ENCODE measurements at regions not wholly inside any gene's neighbourhood (a gene's known extent, or its start where the extent isn't known, plus 50 kb on each side); places are given as distances from the start of the nearest gene placed in this dataset.

- ATAC-seq (ENCODE audit: low read depth) = no peak
- H3K4me1 Mint-ChIP-seq = no peaks in the 10 kb centered on the region
- H3K36me3 ChIP-seq (replicated peaks in 1 of 2; ENCODE audit: control extremely low read depth in 1 of 2, control insufficient read depth in 1 of 2, extremely low read depth in 1 of 2, insufficient read depth in 2 of 2, low read length in 1 of 2) = no peaks in the 10 kb centered on the region
- H3K27me3 ChIP-seq (replicated peaks in 1 of 4; ENCODE audit: control extremely low read depth in 1 of 4, control insufficient read depth in 3 of 4, insufficient read depth in 4 of 4, low read length in 3 of 4) = no peaks in the 10 kb centered on the region
- ChIA-PET CTCF (no interaction called here), POLR2A (no interaction called here)
- no peaks in the 10 kb centered on the region for H3K4me1 ChIP-seq (ENCODE audit: control insufficient read depth in 2 of 2, insufficient read depth in 2 of 2, low read length in 2 of 2)
- intact Hi-C loops (cut with micrococcal nuclease) = no loop called here
- no peak for DNase-seq
- H4K20me1 ChIP-seq (ENCODE audit: control insufficient read depth, insufficient read depth, low read length, poor library complexity, severe bottlenecking) = no peaks in the 10 kb centered on the region
- no peak overlapping the region for H3K4me2 ChIP-seq (replicated peaks; ENCODE audit: low read depth, low read length, poor library complexity, severe bottlenecking)
- TF ChIP-seq EZH2 (IDR thresholded peaks at IDR 0.05; ENCODE audit: borderline replicate concordance, insufficient read depth, low read depth, low read length, poor library complexity, severe bottlenecking) = no peak
- TF ChIP-seq CTCF (IDR thresholded peaks at IDR 0.05) = no peak
- no peak overlapping the region for H2AFZ ChIP-seq (ENCODE audit: insufficient read depth, low read depth, low read length, poor library complexity, severe bottlenecking)
- no peak overlapping the region for H3K27ac ChIP-seq (ENCODE audit: low read length in 2 of 2)
- no peaks in the 10 kb centered on the region for H3K27me3 Mint-ChIP-seq
- H3K4me3 ChIP-seq (ENCODE audit: control extremely low read depth in 1 of 5, extremely low read depth in 1 of 5, insufficient read depth in 1 of 5, low read depth in 2 of 5, low read length in 4 of 5) = no peak overlapping the region
- H3K27ac Mint-ChIP-seq = no peak overlapping the region
- no peak overlapping the region for H3K9ac ChIP-seq (ENCODE audit: low read length)
- H3K79me2 ChIP-seq (ENCODE audit: control insufficient read depth, insufficient read depth, low read length) = no peaks in the 10 kb centered on the region
- no peaks in the 10 kb centered on the region for H3K9me3 ChIP-seq (ENCODE audit: control extremely low read depth in 1 of 3, control insufficient read depth in 2 of 3, insufficient read depth in 1 of 3, low read length in 2 of 3)
- no peaks in the 10 kb centered on the region for H3K9me3 Mint-ChIP-seq (ENCODE audit: insufficient read depth)
- no peak overlapping the region for H3K4me3 Mint-ChIP-seq
Observed at GRCh38 chrX:116289592-116289991, 119.0 kb downstream of the AGTR2 start.

GRCh38 chrX:116290359-116290758, 119.8 kb downstream of the AGTR2 start:
- intact Hi-C loops (cut with micrococcal nuclease) = no loop called here
- Histone ChIP-seq H3K27me3 (replicated peaks in 1 of 4; ENCODE audit: control extremely low read depth in 1 of 4, control insufficient read depth in 3 of 4, insufficient read depth in 4 of 4, low read length in 3 of 4) (no peaks in the 10 kb centered on the region), H3K4me3 (ENCODE audit: control extremely low read depth in 1 of 5, extremely low read depth in 1 of 5, insufficient read depth in 1 of 5, low read depth in 2 of 5, low read length in 4 of 5) (no peak overlapping the region), H3K36me3 (replicated peaks in 1 of 2; ENCODE audit: control extremely low read depth in 1 of 2, control insufficient read depth in 1 of 2, extremely low read depth in 1 of 2, insufficient read depth in 2 of 2, low read length in 1 of 2) (no peaks in the 10 kb centered on the region), H3K4me1 (ENCODE audit: control insufficient read depth in 2 of 2, insufficient read depth in 2 of 2, low read length in 2 of 2) (no peaks in the 10 kb centered on the region), H4K20me1 (ENCODE audit: control insufficient read depth, insufficient read depth, low read length, poor library complexity, severe bottlenecking) (no peaks in the 10 kb centered on the region), H3K79me2 (ENCODE audit: control insufficient read depth, insufficient read depth, low read length) (no peaks in the 10 kb centered on the region), H2AFZ (ENCODE audit: insufficient read depth, low read depth, low read length, poor library complexity, severe bottlenecking) (no peak overlapping the region), H3K27ac (ENCODE audit: low read length in 2 of 2) (no peak overlapping the region), H3K9ac (ENCODE audit: low read length) (no peak overlapping the region), H3K4me2 (replicated peaks; ENCODE audit: low read depth, low read length, poor library complexity, severe bottlenecking) (no peak overlapping the region), H3K9me3 (ENCODE audit: control extremely low read depth in 1 of 3, control insufficient read depth in 2 of 3, insufficient read depth in 1 of 3, low read length in 2 of 3) (no peaks in the 10 kb centered on the region)
- no peak overlapping the region for H3K4me3 Mint-ChIP-seq
- H3K27me3 Mint-ChIP-seq = no peaks in the 10 kb centered on the region
- no peak for DNase-seq
- TF ChIP-seq CTCF (IDR thresholded peaks at IDR 0.05) = no peak
- WGBS (ENCODE audit: insufficient coverage) = no CpG with 5 or more reads among the region's 1 CpG
- POLR2A ChIA-PET = no interaction called here
- CTCF ChIA-PET = no interaction called here
- H3K4me1 Mint-ChIP-seq = no peaks in the 10 kb centered on the region
- ATAC-seq (ENCODE audit: low read depth) = no peak
- H3K27ac Mint-ChIP-seq = no peak overlapping the region
- H3K9me3 Mint-ChIP-seq (ENCODE audit: insufficient read depth) = no peaks in the 10 kb centered on the region
